Karpas-422 (cell line): ENCODE measurements at regions not wholly inside any gene's neighbourhood (a gene's known extent, or its start where the extent isn't known, plus 50 kb on each side); places are given as distances from the start of the nearest gene placed in this dataset.

Source experiments
- DNase-seq: peaks from one replicate; pipeline ENCODE4 v3.0.0-alpha.2; 2015
- H2AFZ ChIP-seq: fragments of 200-600 bp; sonication (generic); 2 replicates; pipeline ENCODE4 v1.6.1; 2014; ENCODE audit warnings: antibody characterized with exemption, low read length, mixed read lengths
- H3K27ac ChIP-seq: fragments of 200-600 bp; sonication (generic); 2 replicates; pipeline ENCODE4 v1.5.1; 2014; ENCODE audit warnings: mild to moderate bottlenecking, low read length, moderate library complexity
- H3K27me3 ChIP-seq: fragments of 200-600 bp; sonication (generic); 2 replicates; pipeline ENCODE4 v1.6.1; 2014; ENCODE audit warnings: low read length, mixed read lengths
- H3K36me3 ChIP-seq: fragments of 200-600 bp; sonication (generic); 2 replicates; pipeline ENCODE4 v1.6.1; 2014; ENCODE audit warnings: low read length, mixed read lengths; ENCODE audit not compliant: insufficient read depth
- H3K4me1 ChIP-seq: fragments of 200-600 bp; sonication (generic); 2 replicates; pipeline ENCODE4 v1.6.1; 2014; ENCODE audit warnings: mild to moderate bottlenecking, low read length, mixed read lengths
- H3K4me2 ChIP-seq: fragments of 200-600 bp; sonication (generic); 2 replicates; pipeline ENCODE4 v1.6.1; 2014; ENCODE audit warnings: low read length, low read depth, mild to moderate bottlenecking; ENCODE audit not compliant: poor library complexity, severe bottlenecking
- H3K4me3 ChIP-seq: fragments of 200-600 bp; sonication (generic); 2 replicates; pipeline ENCODE4 v1.5.1; 2014; ENCODE audit warnings: mild to moderate bottlenecking, antibody characterized with exemption, low read length, mixed read lengths
- H3K79me2 ChIP-seq: fragments of 200-600 bp; sonication (generic); 2 replicates; pipeline ENCODE4 v1.6.1; 2014; ENCODE audit warnings: mild to moderate bottlenecking, low read length, mixed read lengths
- H3K9ac ChIP-seq: fragments of 200-600 bp; sonication (generic); 2 replicates; pipeline ENCODE4 v1.6.0; 2014; ENCODE audit warnings: low read length
- H3K9me2 ChIP-seq: fragments of 200-600 bp; sonication (generic), shearing (Covaris generic); replicated peaks from 2 replicates; pipeline ENCODE4 v1.6.0; 2014; ENCODE audit warnings: mild to moderate bottlenecking, low read length, moderate library complexity; ENCODE audit not compliant: insufficient read depth
- H3K9me3 ChIP-seq: fragments of 300-700, 200-600 bp; sonication (generic); 2 replicates; pipeline ENCODE4 v1.6.1; 2014; ENCODE audit warnings: low read length, mixed read lengths
- H4K20me1 ChIP-seq: fragments of 200-600 bp; sonication (generic); 2 replicates; pipeline ENCODE4 v1.6.1; 2014; ENCODE audit warnings: mild to moderate bottlenecking, antibody characterized with exemption, low read length, low read depth; ENCODE audit not compliant: insufficient read depth

DNA sequence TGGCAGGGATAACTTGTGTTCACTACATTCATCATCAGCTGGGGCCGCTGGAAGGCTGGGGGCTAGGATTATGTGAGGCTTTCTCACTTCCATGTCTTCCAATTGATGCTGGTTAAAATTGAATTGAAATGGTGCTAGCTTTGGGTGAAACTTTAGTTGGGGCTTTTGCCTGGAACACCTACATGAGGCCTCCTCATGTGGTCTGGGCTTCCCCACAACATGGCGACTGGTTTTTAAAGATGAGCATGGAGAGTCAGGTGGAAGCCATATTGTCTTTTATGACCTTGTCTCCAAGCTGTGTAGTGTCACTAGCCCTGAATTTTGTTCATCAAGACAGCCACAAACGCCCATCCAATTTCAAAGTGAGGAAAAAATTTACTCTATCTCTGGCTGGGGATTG lies 1033.9 kb downstream of the TYW1 start:
- no peak for DNase-seq
- Histone ChIP-seq H3K9me2 (no peaks in the 10 kb centered on the region), H3K79me2 (no peaks in the 10 kb centered on the region), H3K27ac (no peak overlapping the region), H2AFZ (no peak overlapping the region), H3K4me1 (no peaks in the 10 kb centered on the region), H3K4me3 (no peak overlapping the region), H3K9me3 (no peaks in the 10 kb centered on the region), H4K20me1 (no peaks in the 10 kb centered on the region), H3K4me2 (no peak overlapping the region), H3K9ac (no peak overlapping the region), H3K36me3 (no peaks in the 10 kb centered on the region), H3K27me3 (no peaks in the 10 kb centered on the region)

DNA sequence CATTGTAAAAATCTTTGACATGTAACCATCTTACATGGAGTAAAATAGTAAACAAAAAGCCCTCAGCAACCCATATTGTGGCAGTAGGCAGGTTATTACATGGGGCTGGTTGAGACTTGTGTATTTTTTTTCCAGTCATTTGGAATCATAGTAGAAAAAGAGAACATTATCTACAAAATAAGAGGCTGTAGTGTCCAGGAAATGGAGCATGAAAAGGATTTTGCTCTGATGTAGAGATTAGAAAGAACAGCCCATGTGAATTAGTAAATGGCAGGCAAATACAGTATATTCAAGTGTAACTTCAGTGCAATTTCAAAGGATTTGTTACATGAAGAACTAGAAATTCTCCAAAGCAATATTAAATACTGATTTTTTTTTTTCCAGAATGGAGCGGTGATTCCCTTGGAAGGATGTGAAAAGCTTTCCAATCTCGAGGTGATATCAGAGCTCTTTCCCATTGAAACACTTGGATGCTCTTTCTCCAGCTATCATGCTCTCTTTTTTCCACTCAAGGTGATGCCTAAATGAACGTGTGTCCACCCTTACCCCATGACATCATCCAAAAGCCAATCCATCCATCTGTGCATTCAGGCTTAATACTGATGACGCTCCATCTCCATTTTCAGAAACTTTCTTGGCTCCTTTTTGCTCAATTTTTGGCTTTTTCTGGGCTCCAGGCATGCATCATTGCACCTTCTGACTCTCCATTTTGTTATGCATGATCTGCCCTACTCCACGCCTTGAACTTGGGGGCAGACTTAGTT lies 1034.7 kb downstream of the TYW1 start:
- DNase-seq = no peak
- H2AFZ ChIP-seq = no peak overlapping the region
- H4K20me1 ChIP-seq = no peaks in the 10 kb centered on the region
- H3K4me2 ChIP-seq = no peak overlapping the region
- H3K9ac ChIP-seq = no peak overlapping the region
- no peaks in the 10 kb centered on the region for H3K9me3 ChIP-seq
- no peaks in the 10 kb centered on the region for H3K36me3 ChIP-seq
- no peak overlapping the region for H3K4me3 ChIP-seq
- H3K27me3 ChIP-seq = no peaks in the 10 kb centered on the region
- no peak overlapping the region for H3K27ac ChIP-seq
- H3K4me1 ChIP-seq = no peaks in the 10 kb centered on the region
- H3K9me2 ChIP-seq = no peaks in the 10 kb centered on the region
- no peaks in the 10 kb centered on the region for H3K79me2 ChIP-seq

- no peak overlapping the region for H3K4me2 ChIP-seq
- no peak overlapping the region for H2AFZ ChIP-seq
- no peaks in the 10 kb centered on the region for H4K20me1 ChIP-seq
- no peaks in the 10 kb centered on the region for H3K4me1 ChIP-seq
- no peak overlapping the region for H3K27ac ChIP-seq
- DNase-seq = no peak
- no peaks in the 10 kb centered on the region for H3K9me3 ChIP-seq
- H3K36me3 ChIP-seq = no peaks in the 10 kb centered on the region
- H3K9ac ChIP-seq = no peak overlapping the region
- H3K79me2 ChIP-seq = no peaks in the 10 kb centered on the region
- H3K9me2 ChIP-seq = no peaks in the 10 kb centered on the region
- no peaks in the 10 kb centered on the region for H3K27me3 ChIP-seq
- H3K4me3 ChIP-seq = no peak overlapping the region
These were observed 1042.1 kb downstream of the TYW1 start for GRCh38 chr7:68038621-68039314.

- Histone ChIP-seq H3K36me3 (no peaks in the 10 kb centered on the region), H3K9ac (no peak overlapping the region), H3K9me3 (no peaks in the 10 kb centered on the region), H3K4me2 (no peak overlapping the region), H3K27me3 (no peaks in the 10 kb centered on the region), H3K79me2 (no peaks in the 10 kb centered on the region), H3K4me3 (no peak overlapping the region), H3K4me1 (no peaks in the 10 kb centered on the region), H3K27ac (no peak overlapping the region), H3K9me2 (no peaks in the 10 kb centered on the region), H4K20me1 (no peaks in the 10 kb centered on the region), H2AFZ (no peak overlapping the region)
- DNase-seq = no peak
These were observed 1044.9 kb downstream of the TYW1 start for GRCh38 chr7:68041554-68041953.

- H2AFZ ChIP-seq = no peak overlapping the region
- no peaks in the 10 kb centered on the region for H3K9me3 ChIP-seq
- no peak overlapping the region for H3K9ac ChIP-seq
- no peaks in the 10 kb centered on the region for H4K20me1 ChIP-seq
- H3K4me2 ChIP-seq = no peak overlapping the region
- H3K4me1 ChIP-seq = no peaks in the 10 kb centered on the region
- H3K27ac ChIP-seq = no peak overlapping the region
- no peaks in the 10 kb centered on the region for H3K36me3 ChIP-seq
- H3K9me2 ChIP-seq = no peaks in the 10 kb centered on the region
- no peak overlapping the region for H3K4me3 ChIP-seq
- no peaks in the 10 kb centered on the region for H3K27me3 ChIP-seq
- H3K79me2 ChIP-seq = no peaks in the 10 kb centered on the region
- no peak for DNase-seq
These were observed 1046.9 kb downstream of the TYW1 start for GRCh38 chr7:68043546-68043945.

DNA sequence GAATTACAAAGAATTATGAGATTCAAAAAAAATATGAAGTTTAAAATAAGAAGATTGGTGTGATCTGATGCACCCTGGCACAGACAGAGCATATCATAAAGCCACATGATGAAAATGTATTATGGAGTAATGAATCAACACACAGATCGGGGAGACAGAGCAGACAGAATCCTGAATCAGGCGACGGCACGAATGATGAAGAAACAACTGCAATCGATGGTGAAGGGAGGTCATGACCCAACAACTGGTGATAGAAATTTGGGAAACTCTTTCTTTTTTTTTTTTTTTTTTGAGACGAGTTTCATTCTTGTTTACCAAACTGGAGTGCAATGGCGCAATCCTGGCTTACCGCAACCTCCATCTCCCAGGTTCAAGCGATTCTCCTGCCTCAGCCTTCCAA lies 1054.0 kb downstream of the TYW1 start:
- Histone ChIP-seq H3K9me3 (no peaks in the 10 kb centered on the region), H3K4me3 (no peak overlapping the region), H3K27ac (no peak overlapping the region), H3K36me3 (no peaks in the 10 kb centered on the region), H3K27me3 (no peaks in the 10 kb centered on the region), H2AFZ (no peak overlapping the region), H4K20me1 (no peaks in the 10 kb centered on the region), H3K9ac (no peak overlapping the region), H3K9me2 (no peaks in the 10 kb centered on the region), H3K4me1 (no peaks in the 10 kb centered on the region), H3K4me2 (no peak overlapping the region), H3K79me2 (no peaks in the 10 kb centered on the region)
- DNase-seq = no peak

- no peaks in the 10 kb centered on the region for H3K4me1 ChIP-seq
- H2AFZ ChIP-seq = no peak overlapping the region
These were observed 1061.4 kb downstream of the TYW1 start for GRCh38 chr7:68058014-68058413.

GRCh38 chr7:68063171-68063570 lies 1066.5 kb downstream of the TYW1 start:
- no peak overlapping the region for H3K4me2 ChIP-seq
- no peaks in the 10 kb centered on the region for H3K9me2 ChIP-seq
- DNase-seq = peak; percentile 43
- no peaks in the 10 kb centered on the region for H3K36me3 ChIP-seq
- no peaks in the 10 kb centered on the region for H3K4me1 ChIP-seq
- H3K79me2 ChIP-seq = no peaks in the 10 kb centered on the region
- no peaks in the 10 kb centered on the region for H3K9me3 ChIP-seq
- H2AFZ ChIP-seq = no peak overlapping the region
- no peaks in the 10 kb centered on the region for H3K27me3 ChIP-seq
- no peak overlapping the region for H3K9ac ChIP-seq
- no peak overlapping the region for H3K4me3 ChIP-seq
- no peaks in the 10 kb centered on the region for H4K20me1 ChIP-seq
- no peak overlapping the region for H3K27ac ChIP-seq

More at GRCh38 chr7:68058014-68058413, 1061.4 kb downstream of the TYW1 start:
- Histone ChIP-seq H3K27ac (no peak overlapping the region), H3K4me2 (no peak overlapping the region), H4K20me1 (no peaks in the 10 kb centered on the region), H3K9me3 (no peaks in the 10 kb centered on the region), H3K36me3 (no peaks in the 10 kb centered on the region), H3K4me3 (no peak overlapping the region), H3K9ac (no peak overlapping the region), H3K9me2 (no peaks in the 10 kb centered on the region), H3K27me3 (no peaks in the 10 kb centered on the region), H3K79me2 (no peaks in the 10 kb centered on the region)
- DNase-seq = no peak
